ENCODE measurements at regions not wholly inside any gene's neighbourhood (a gene's known extent, or its start where the extent isn't known, plus 50 kb on each side); places are given as distances from the start of the nearest gene placed in this dataset.

DNA sequence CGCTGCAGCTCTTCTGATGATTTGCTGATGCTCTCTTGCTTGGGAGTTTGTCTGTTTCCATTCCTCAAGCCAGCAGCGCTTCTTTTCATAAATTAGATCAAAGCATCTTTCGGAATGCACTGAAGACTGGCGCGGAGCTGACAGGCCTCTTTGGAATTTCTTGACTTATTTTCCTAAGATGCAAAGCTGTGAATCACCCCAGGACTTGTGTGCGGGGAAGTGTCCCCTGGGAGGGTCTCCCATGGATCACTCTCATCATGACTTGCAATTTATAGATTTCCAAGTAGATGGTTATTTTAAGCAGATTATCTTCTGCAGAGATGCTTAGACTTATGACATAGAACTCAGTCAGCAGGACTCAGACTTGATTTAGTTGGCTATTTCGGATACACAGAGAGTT, 467.2 kb downstream of the TCERG1L start:
- H3K27ac ChIP-seq (ENCODE audit: low read length) = no peak overlapping the region
- in situ Hi-C loops (cut with HindIII; ENCODE audit: low pct_unique_long_range_greater_than_20kb, low sequenced_read_pairs) = no loop called here
- CTCF ChIA-PET = interaction anchor here (0.6 kb wide), 1 partner anchor 543 kb away, joined by 3 read pairs; no protein-coding TSS in a partner anchor
- POLR2A ChIA-PET = no interaction called here
- no TSS peak for BruUV-seq (replicated peaks)
- no peaks in the 10 kb centered on the region for H3K9me3 ChIP-seq (ENCODE audit: control insufficient read depth, insufficient read depth, low read depth, low read length)
- no peaks in the 10 kb centered on the region for H3K4me1 ChIP-seq (ENCODE audit: control insufficient read depth, insufficient read depth, low read length)
- TF ChIP-seq SIN3A (IDR thresholded peaks at IDR 0.05; ENCODE audit: borderline replicate concordance, insufficient read depth, low read depth, low read length) (no peak), TCF7L2 (IDR thresholded peaks at IDR 0.05; ENCODE audit: low read depth, low read length) (no peak), POLR2AphosphoS5 (IDR thresholded peaks at IDR 0.05; ENCODE audit: low read depth, low read length) (no peak)
- TF ChIP-seq, protein P1, sequence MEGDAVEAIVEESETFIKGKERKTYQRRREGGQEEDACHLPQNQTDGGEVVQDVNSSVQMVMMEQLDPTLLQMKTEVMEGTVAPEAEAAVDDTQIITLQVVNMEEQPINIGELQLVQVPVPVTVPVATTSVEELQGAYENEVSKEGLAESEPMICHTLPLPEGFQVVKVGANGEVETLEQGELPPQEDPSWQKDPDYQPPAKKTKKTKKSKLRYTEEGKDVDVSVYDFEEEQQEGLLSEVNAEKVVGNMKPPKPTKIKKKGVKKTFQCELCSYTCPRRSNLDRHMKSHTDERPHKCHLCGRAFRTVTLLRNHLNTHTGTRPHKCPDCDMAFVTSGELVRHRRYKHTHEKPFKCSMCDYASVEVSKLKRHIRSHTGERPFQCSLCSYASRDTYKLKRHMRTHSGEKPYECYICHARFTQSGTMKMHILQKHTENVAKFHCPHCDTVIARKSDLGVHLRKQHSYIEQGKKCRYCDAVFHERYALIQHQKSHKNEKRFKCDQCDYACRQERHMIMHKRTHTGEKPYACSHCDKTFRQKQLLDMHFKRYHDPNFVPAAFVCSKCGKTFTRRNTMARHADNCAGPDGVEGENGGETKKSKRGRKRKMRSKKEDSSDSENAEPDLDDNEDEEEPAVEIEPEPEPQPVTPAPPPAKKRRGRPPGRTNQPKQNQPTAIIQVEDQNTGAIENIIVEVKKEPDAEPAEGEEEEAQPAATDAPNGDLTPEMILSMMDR (IDR thresholded peaks at IDR 0.05) = no peak
- TF ChIP-seq, protein P2, sequence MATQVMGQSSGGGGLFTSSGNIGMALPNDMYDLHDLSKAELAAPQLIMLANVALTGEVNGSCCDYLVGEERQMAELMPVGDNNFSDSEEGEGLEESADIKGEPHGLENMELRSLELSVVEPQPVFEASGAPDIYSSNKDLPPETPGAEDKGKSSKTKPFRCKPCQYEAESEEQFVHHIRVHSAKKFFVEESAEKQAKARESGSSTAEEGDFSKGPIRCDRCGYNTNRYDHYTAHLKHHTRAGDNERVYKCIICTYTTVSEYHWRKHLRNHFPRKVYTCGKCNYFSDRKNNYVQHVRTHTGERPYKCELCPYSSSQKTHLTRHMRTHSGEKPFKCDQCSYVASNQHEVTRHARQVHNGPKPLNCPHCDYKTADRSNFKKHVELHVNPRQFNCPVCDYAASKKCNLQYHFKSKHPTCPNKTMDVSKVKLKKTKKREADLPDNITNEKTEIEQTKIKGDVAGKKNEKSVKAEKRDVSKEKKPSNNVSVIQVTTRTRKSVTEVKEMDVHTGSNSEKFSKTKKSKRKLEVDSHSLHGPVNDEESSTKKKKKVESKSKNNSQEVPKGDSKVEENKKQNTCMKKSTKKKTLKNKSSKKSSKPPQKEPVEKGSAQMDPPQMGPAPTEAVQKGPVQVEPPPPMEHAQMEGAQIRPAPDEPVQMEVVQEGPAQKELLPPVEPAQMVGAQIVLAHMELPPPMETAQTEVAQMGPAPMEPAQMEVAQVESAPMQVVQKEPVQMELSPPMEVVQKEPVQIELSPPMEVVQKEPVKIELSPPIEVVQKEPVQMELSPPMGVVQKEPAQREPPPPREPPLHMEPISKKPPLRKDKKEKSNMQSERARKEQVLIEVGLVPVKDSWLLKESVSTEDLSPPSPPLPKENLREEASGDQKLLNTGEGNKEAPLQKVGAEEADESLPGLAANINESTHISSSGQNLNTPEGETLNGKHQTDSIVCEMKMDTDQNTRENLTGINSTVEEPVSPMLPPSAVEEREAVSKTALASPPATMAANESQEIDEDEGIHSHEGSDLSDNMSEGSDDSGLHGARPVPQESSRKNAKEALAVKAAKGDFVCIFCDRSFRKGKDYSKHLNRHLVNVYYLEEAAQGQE (IDR thresholded peaks at IDR 0.05; ENCODE audit: insufficient read depth in 1 of 2, low read depth in 2 of 2, low read length in 1 of 2) = no peak
- no peak overlapping the region for H3K4me3 ChIP-seq (ENCODE audit: low read depth in 2 of 2, low read length in 2 of 2)
- DNase-seq (ENCODE audit: low read depth, low spot score) = no peak
- intact Hi-C loops (cut with micrococcal nuclease; ENCODE audit: unreplicated experiment) = no loop called here
- peaks cover 10% of the 10 kb centered on the region; the same call in 1 of the 2 replicates for H3K27me3 ChIP-seq (ENCODE audit: control insufficient read depth, insufficient read depth, low read length)
- no peak for ATAC-seq
- H3K36me3 ChIP-seq (ENCODE audit: control insufficient read depth, insufficient read depth, low read length) = no peaks in the 10 kb centered on the region

DNA sequence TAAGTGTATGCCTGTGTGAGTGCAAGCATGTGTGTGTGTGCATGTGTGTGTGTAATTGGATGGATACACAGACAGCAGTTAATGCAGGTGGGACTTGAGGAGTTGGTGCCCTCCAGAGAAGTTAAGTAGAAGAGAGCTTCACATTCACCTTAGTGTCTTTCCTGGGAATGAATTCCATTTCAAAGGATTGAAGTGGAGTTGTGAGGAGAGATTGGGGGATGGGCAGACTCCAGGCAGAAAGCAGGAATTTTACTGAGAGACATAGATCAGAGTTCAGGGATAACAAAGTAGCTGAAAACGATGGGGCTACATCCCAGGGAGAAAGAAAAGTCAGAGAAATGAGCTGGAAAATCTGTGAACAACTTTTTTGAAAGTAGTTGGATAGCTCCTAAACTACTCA, 464.4 kb downstream of the TCERG1L start:
- no peak for ATAC-seq
- BruUV-seq (replicated peaks) = no TSS peak
- DNase-seq (ENCODE audit: low read depth, low spot score) = no peak
- TF ChIP-seq POLR2AphosphoS5 (IDR thresholded peaks at IDR 0.05; ENCODE audit: low read depth, low read length) (no peak), SIN3A (IDR thresholded peaks at IDR 0.05; ENCODE audit: borderline replicate concordance, insufficient read depth, low read depth, low read length) (no peak), TCF7L2 (IDR thresholded peaks at IDR 0.05; ENCODE audit: low read depth, low read length) (no peak)
- TF ChIP-seq, protein P2 (IDR thresholded peaks at IDR 0.05; ENCODE audit: insufficient read depth in 1 of 2, low read depth in 2 of 2, low read length in 1 of 2) = no peak
- TF ChIP-seq, protein P1 (IDR thresholded peaks at IDR 0.05) = no peak
- H3K9me3 ChIP-seq (ENCODE audit: control insufficient read depth, insufficient read depth, low read depth, low read length) = no peaks in the 10 kb centered on the region
- intact Hi-C loops (cut with micrococcal nuclease; ENCODE audit: unreplicated experiment) = no loop called here
- ChIA-PET POLR2A (no interaction called here), CTCF (no interaction called here)
- H3K27ac ChIP-seq (ENCODE audit: low read length) = no peak overlapping the region
- no peaks in the 10 kb centered on the region for H3K36me3 ChIP-seq (ENCODE audit: control insufficient read depth, insufficient read depth, low read length)
- no peaks in the 10 kb centered on the region for H3K4me1 ChIP-seq (ENCODE audit: control insufficient read depth, insufficient read depth, low read length)
- H3K4me3 ChIP-seq (ENCODE audit: low read depth in 2 of 2, low read length in 2 of 2) = no peak overlapping the region
- in situ Hi-C loops (cut with HindIII; ENCODE audit: low pct_unique_long_range_greater_than_20kb, low sequenced_read_pairs) = no loop called here
- peaks cover 10% of the 10 kb centered on the region; the same call in 1 of the 2 replicates for H3K27me3 ChIP-seq (ENCODE audit: control insufficient read depth, insufficient read depth, low read length)
